IMR-90 (cell line): ENCODE measurements at regions not wholly inside any gene's neighbourhood (a gene's known extent, or its start where the extent isn't known, plus 50 kb on each side); places are given as distances from the start of the nearest gene placed in this dataset.

Experiments used
- ATAC-seq: fragments of 200-7000 bp; cut with Tn5 transposase; 2 replicates; pipeline ENCODE4 v1.9.1; 2020; ENCODE audit warnings: low read depth, mild to moderate bottlenecking, moderate library complexity
- BruUV-seq: library from RNA; stranded (reverse); fragments of 400-500 nt; replicated peaks from 2 replicates; lab custom pipeline; 2021; lab: Mats Ljungman, UMichigan
- CTCF ChIA-PET: fragments of 300-600 bp; formaldehyde crosslinking; extraction: SDS; loops from one replicate; lab custom pipeline; 2021; ENCODE audit warnings: antibody characterized with exemption; lab: Yijun Ruan, JAX
- POLR2A ChIA-PET: fragments of 300-600 bp; sonication (Branson Sonifier 250); formaldehyde crosslinking; loops from one replicate; lab custom pipeline; 2022; ENCODE audit warnings: antibody characterized with exemption; ENCODE audit not compliant: unreplicated experiment; lab: Charles Lee
- DNase-seq: peaks from one replicate; pipeline ENCODE4 v3.0.0; 2013
- H2AFZ ChIP-seq: replicated peaks from 2 replicates; pipeline ENCODE3; 2013; ENCODE audit warnings: low read length, mild to moderate bottlenecking; ENCODE audit not compliant: poor library complexity
- H2AK5ac ChIP-seq: 2 replicates; pipeline ENCODE4 v1.6.1; 2013; ENCODE audit warnings: low read depth, low read length, inconsistent platforms
- H2AK9ac ChIP-seq: replicated peaks from 2 replicates; pipeline ENCODE3; 2013; ENCODE audit warnings: mild to moderate bottlenecking, low read depth, low read length, moderate library complexity; ENCODE audit not compliant: poor library complexity
- H2BK120ac ChIP-seq: 2 replicates; pipeline ENCODE4 v1.6.1; 2013; ENCODE audit warnings: low read depth, low read length, inconsistent platforms
- H2BK15ac ChIP-seq: 3 replicates; pipeline ENCODE4 v1.6.1; 2013; ENCODE audit warnings: low read depth, low read length, inconsistent platforms
- H2BK20ac ChIP-seq: 2 replicates; pipeline ENCODE4 v1.6.1; 2013; ENCODE audit warnings: low read depth, mild to moderate bottlenecking, inconsistent platforms, low read length, moderate library complexity
- H2BK5ac ChIP-seq: 2 replicates; pipeline ENCODE4 v1.6.1; 2013; ENCODE audit warnings: mild to moderate bottlenecking, low read depth, low read length, inconsistent platforms; ENCODE audit not compliant: poor library complexity, severe bottlenecking
- H3K14ac ChIP-seq: replicated peaks from 2 replicates; pipeline ENCODE4 v1.6.1; 2013; ENCODE audit warnings: low read depth, low read length, inconsistent platforms
- H3K18ac ChIP-seq: 2 replicates; pipeline ENCODE4 v1.6.1; 2013; ENCODE audit warnings: low read depth, low read length, control low read depth
- H3K23ac ChIP-seq: 2 replicates; pipeline ENCODE4 v1.6.1; 2013; ENCODE audit warnings: low read depth, low read length, inconsistent platforms
- H3K27ac ChIP-seq: 2 replicates; pipeline ENCODE4 v1.5.1; 2013; ENCODE audit warnings: mild to moderate bottlenecking, control low read depth, low read length; ENCODE audit not compliant: insufficient read depth
- H3K27me3 ChIP-seq: 2 replicates; pipeline ENCODE4 v1.6.1; 2013; ENCODE audit warnings: low read length; ENCODE audit not compliant: control insufficient read depth, insufficient read depth
- H3K36me3 ChIP-seq: 2 replicates; pipeline ENCODE4 v1.6.1; 2013; ENCODE audit warnings: low read length, mixed read lengths; ENCODE audit not compliant: control insufficient read depth, insufficient read depth
- H3K4ac ChIP-seq: 2 replicates; pipeline ENCODE4 v1.6.1; 2013; ENCODE audit warnings: low read depth, low read length, inconsistent platforms
- H3K4me1 ChIP-seq: 2 replicates; pipeline ENCODE4 v1.6.1; 2013; ENCODE audit warnings: low read length, mixed read lengths; ENCODE audit not compliant: control insufficient read depth, insufficient read depth
- H3K4me2 ChIP-seq: 2 replicates; pipeline ENCODE4 v1.6.1; 2013; ENCODE audit warnings: low read depth, mild to moderate bottlenecking, control low read depth, low read length, moderate library complexity
- H3K4me3 ChIP-seq: 2 replicates; pipeline ENCODE4 v1.5.1; 2013; ENCODE audit warnings: low read depth, mild to moderate bottlenecking, control low read depth, low read length, moderate library complexity; ENCODE audit not compliant: insufficient read depth
- H3K56ac ChIP-seq: 2 replicates; pipeline ENCODE4 v1.6.1; 2013; ENCODE audit warnings: low read length, inconsistent platforms; ENCODE audit not compliant: insufficient read depth; ENCODE audit errors: extremely low read depth
- H3K79me1 ChIP-seq, 2 experiments: 2 replicates each; pipeline ENCODE4 v1.6.1; 2013; ENCODE audit warnings: low read length in 2 of 2, inconsistent platforms in 1 of 2, low read depth in 1 of 2
- H3K9ac ChIP-seq: 2 replicates; pipeline ENCODE4 v1.6.1; 2013; ENCODE audit warnings: low read depth, low read length, control low read depth
- H3K9me1 ChIP-seq: 2 replicates; pipeline ENCODE4 v1.6.1; 2013; ENCODE audit warnings: low read length, inconsistent platforms; ENCODE audit not compliant: insufficient read depth
- H3K9me3 ChIP-seq: 2 replicates; pipeline ENCODE4 v1.6.1; 2013; ENCODE audit warnings: low read length; ENCODE audit not compliant: control insufficient read depth, insufficient read depth
- H4K20me1 ChIP-seq: 2 replicates; pipeline ENCODE4 v1.6.1; 2013; ENCODE audit warnings: low read length, inconsistent platforms; ENCODE audit not compliant: insufficient read depth
- H4K5ac ChIP-seq: 2 replicates; pipeline ENCODE4 v1.6.1; 2013; ENCODE audit warnings: mild to moderate bottlenecking, low read depth, low read length, control low read depth
- H4K8ac ChIP-seq, 2 experiments: 2 replicates each; pipeline ENCODE4 v1.6.1; 2013; ENCODE audit warnings: low read depth in 2 of 2, low read length in 2 of 2, control low read depth in 1 of 2, inconsistent platforms in 1 of 2
- H4K91ac ChIP-seq: 2 replicates; pipeline ENCODE4 v1.6.1; 2013; ENCODE audit warnings: low read depth, low read length, inconsistent platforms; ENCODE audit not compliant: insufficient read depth
- CHD1 ChIP-seq: IDR thresholded peaks from 2 replicates; pipeline ENCODE4 v1.6.1; 2012; ENCODE audit warnings: low read depth, low read length, improper control_type of control experiment
- MAFK ChIP-seq: IDR thresholded peaks from 2 replicates; pipeline ENCODE4 v1.6.1; 2012; ENCODE audit warnings: low read depth, low read length, improper control_type of control experiment
- MAZ ChIP-seq: IDR thresholded peaks from 2 replicates; pipeline ENCODE4 v1.6.1; 2012; ENCODE audit warnings: low read depth, mild to moderate bottlenecking, low read length, improper control_type of control experiment, moderate library complexity, borderline replicate concordance
- NFE2L2 ChIP-seq: fragments of 150-350 bp; IDR thresholded peaks from 2 replicates; pipeline ENCODE4 v1.6.1; 2016; ENCODE audit warnings: low read depth, mild to moderate bottlenecking, low read length
- RAD21 ChIP-seq: IDR thresholded peaks from 2 replicates; pipeline ENCODE4 v1.6.1; 2012; ENCODE audit warnings: low read length, improper control_type of control experiment
- RFX5 ChIP-seq: IDR thresholded peaks from 2 replicates; pipeline ENCODE4 v1.8.0; 2012; ENCODE audit warnings: low read depth, mild to moderate bottlenecking, low read length, moderate library complexity
- SMC3 ChIP-seq: fragments of 150-350 bp; IDR thresholded peaks from 2 replicates; pipeline ENCODE4 v1.6.1; 2016; ENCODE audit warnings: low read depth, mild to moderate bottlenecking, antibody characterized with exemption, low read length, moderate library complexity
- WGBS, 2 experiments: methylation state at CpG; one replicate each; pipeline versions ENCODE4 v1.1.5 to v1.1.7; 2013; ENCODE audit warnings: missing lambda C conversion rate in 2 of 2; ENCODE audit not compliant: insufficient read length in 1 of 2; ENCODE audit errors: extremely low coverage in 2 of 2; 5-methylcytosine and 5-hydroxymethylcytosine counted together
- dilution Hi-C: fragments of 300-500 bp; cut with HindIII; formaldehyde crosslinking; loops from one replicate; pipeline ENCODE4 v1.14.3; 2018; ENCODE audit warnings: low sequenced_read_pairs; ENCODE audit not compliant: unreplicated experiment
- in situ Hi-C: fragments of 300-500 bp; cut with MboI; formaldehyde crosslinking; loops from 3 replicates; pipeline ENCODE4 v1.14.3; 2019; ENCODE audit warnings: low sequenced_read_pairs, inconsistent platforms, mixed read lengths
- intact Hi-C: fragments of 100-400 bp; cut with micrococcal nuclease; formaldehyde crosslinking; loops from 2 replicates; pipeline ENCODE4 v1.10.0; 2022
- TF ChIP-seq, protein P1 (sequence below): fragments of 150-350 bp; IDR thresholded peaks from 2 replicates; pipeline ENCODE4 v1.6.1; 2016; ENCODE audit warnings: low read depth, mild to moderate bottlenecking, low read length, moderate library complexity, borderline replicate concordance

DNA sequence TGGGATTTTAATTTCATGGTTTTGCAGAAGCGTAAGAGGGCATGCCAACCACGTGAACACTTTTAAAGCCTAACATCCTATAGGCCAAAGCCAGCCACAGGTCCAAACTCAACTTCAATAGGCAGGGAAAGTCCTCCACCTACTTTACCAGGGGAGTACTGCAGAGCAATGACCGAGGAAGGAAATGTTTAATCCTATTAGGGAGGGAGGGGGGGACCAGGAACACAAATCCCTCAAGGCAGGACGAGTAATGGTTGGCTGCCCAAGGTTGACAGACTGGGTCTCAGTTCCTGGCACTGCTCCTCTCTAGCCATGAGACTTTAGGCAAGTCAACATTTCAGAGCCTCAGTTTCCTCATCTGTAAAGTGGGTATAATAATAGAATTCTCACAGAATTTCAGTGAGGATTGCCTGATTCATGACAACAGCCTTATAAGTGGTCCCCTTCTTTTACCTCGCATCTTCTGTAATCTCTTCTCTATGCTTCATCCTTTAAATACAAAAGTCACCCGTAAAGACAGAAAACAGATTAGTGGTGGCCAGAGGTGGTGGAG lies 315.8 kb downstream of the HAPSTR1 start:
- in situ Hi-C loops, result no loop called here
- intact Hi-C loops, result no loop called here
- no peak for ATAC-seq

More for the DNA sequence above, 315.8 kb downstream of the HAPSTR1 start:
- no peaks in the 10 kb centered on the region for H3K36me3 ChIP-seq
- no peak overlapping the region for H4K91ac ChIP-seq
- no peaks in the 10 kb centered on the region for H3K27me3 ChIP-seq
- no peak overlapping the region for H3K4me2 ChIP-seq
- H3K9me3 ChIP-seq, result peaks cover 2% of the 10 kb centered on the region; the same call in 1 of the 2 replicates
- no peaks in the 10 kb centered on the region for H3K4me1 ChIP-seq
- no peak overlapping the region for H2BK120ac ChIP-seq
- no peak overlapping the region for H3K27ac ChIP-seq
- ChIA-PET CTCF (no interaction called here), POLR2A (no interaction called here)
- no peak overlapping the region for H3K18ac ChIP-seq
- H2BK20ac ChIP-seq, result no peak overlapping the region
- H3K9me1 ChIP-seq, result no peaks in the 10 kb centered on the region
- H4K20me1 ChIP-seq, result no peaks in the 10 kb centered on the region
- H2BK15ac ChIP-seq, result no peak overlapping the region
- no peak for DNase-seq
- H3K79me1 ChIP-seq, result no peaks in the 10 kb centered on the region
- H2AFZ ChIP-seq, result no peak overlapping the region
- no peak overlapping the region for H3K4me3 ChIP-seq
- no peak overlapping the region for H4K5ac ChIP-seq
- no peak overlapping the region for H3K9ac ChIP-seq
- H4K8ac ChIP-seq, result no peak overlapping the region
- no peak overlapping the region for H3K4ac ChIP-seq
- H3K14ac ChIP-seq, result no peak overlapping the region
- TF ChIP-seq RAD21 (no peak), MAZ (no peak), CHD1 (no peak), SMC3 (no peak), RFX5 (no peak), NFE2L2 (no peak), MAFK (no peak)
- TF ChIP-seq, protein P1, sequence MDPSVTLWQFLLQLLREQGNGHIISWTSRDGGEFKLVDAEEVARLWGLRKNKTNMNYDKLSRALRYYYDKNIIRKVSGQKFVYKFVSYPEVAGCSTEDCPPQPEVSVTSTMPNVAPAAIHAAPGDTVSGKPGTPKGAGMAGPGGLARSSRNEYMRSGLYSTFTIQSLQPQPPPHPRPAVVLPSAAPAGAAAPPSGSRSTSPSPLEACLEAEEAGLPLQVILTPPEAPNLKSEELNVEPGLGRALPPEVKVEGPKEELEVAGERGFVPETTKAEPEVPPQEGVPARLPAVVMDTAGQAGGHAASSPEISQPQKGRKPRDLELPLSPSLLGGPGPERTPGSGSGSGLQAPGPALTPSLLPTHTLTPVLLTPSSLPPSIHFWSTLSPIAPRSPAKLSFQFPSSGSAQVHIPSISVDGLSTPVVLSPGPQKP, result no peak
- dilution Hi-C loops, result no loop called here
- no peak overlapping the region for H2BK5ac ChIP-seq
- no peak overlapping the region for H3K56ac ChIP-seq
- H2AK5ac ChIP-seq, result no peak overlapping the region
- H2AK9ac ChIP-seq, result no peak overlapping the region
- no TSS peak for BruUV-seq
- no CpG with 5 or more reads among the region's 6 CpGs for WGBS, 2 experiments
- H3K23ac ChIP-seq, result no peak overlapping the region
